COLO829 (cell line): ENCODE measurements at regions not wholly inside any gene's neighbourhood (a gene's known extent, or its start where the extent isn't known, plus 50 kb on each side); places are given as distances from the start of the nearest gene placed in this dataset.

Source experiments
- DNase-seq: peaks from one replicate; pipeline ENCODE4 v3.0.0; 2012; ENCODE audit warnings: low spot score

- DNase-seq: no peak
These were observed 71.3 kb upstream of the SOX4 start for GRCh38 chr6:21522143-21522747.

- DNase-seq: no peak
These were observed 70.6 kb upstream of the SOX4 start for GRCh38 chr6:21522797-21523456.

DNA sequence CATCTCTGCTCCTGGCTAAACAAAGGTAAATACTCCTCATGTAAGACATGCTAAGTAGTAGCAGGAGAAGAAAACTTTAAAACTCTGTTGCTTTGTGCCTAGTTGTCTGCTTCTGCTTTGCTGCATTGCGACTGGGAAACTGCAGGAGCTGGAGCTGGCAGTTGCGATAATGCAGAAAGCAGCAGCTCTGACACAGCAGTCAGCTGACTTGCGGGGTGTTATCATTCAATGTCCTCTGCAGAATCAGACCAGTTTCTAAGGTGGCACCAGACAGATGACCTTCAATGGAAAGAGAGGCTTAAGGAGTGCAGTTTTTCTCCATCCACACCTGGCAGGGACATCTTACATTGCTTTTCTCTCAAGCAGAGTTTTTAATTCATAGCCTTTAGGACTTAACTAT is 69.9 kb upstream of the SOX4 start:
- no peak for DNase-seq

- DNase-seq: no peak
These were observed 69.3 kb upstream of the SOX4 start for GRCh38 chr6:21524201-21524600.

GRCh38 chr6:21526974-21527373 is 66.6 kb upstream of the SOX4 start:
- no peak for DNase-seq

GRCh38 chr6:21527731-21528130 is 65.8 kb upstream of the SOX4 start:
- no peak for DNase-seq

DNA sequence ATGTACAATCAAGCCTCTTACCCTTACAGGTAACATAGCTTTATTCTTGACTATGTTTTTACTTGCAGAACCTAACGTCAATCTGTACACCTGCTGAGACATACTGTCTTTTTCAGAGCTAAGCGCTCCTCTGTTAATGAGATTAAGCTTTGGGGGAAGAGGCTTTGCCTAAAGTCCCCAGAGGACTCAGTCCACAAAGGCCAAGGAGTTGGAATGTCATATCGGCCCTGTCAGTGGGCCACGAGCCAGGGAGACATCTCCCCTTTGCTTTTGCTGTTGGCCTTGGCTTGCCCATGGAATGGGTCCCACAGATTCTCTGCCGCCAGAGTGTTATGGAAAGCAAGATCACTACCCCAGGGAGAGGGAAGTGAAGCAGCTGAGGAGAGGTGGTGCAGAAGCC is 64.1 kb upstream of the SOX4 start:
- DNase-seq: no peak

- DNase-seq: no peak
These were observed 62.2 kb upstream of the SOX4 start for GRCh38 chr6:21531393-21531792.

- no peak for DNase-seq
These were observed 59.9 kb upstream of the SOX4 start for GRCh38 chr6:21533678-21534077.

- no peak for DNase-seq
These were observed 57.2 kb upstream of the SOX4 start for GRCh38 chr6:21536280-21536766.

GRCh38 chr6:21537637-21538036 is 55.9 kb upstream of the SOX4 start:
- no peak for DNase-seq

DNA sequence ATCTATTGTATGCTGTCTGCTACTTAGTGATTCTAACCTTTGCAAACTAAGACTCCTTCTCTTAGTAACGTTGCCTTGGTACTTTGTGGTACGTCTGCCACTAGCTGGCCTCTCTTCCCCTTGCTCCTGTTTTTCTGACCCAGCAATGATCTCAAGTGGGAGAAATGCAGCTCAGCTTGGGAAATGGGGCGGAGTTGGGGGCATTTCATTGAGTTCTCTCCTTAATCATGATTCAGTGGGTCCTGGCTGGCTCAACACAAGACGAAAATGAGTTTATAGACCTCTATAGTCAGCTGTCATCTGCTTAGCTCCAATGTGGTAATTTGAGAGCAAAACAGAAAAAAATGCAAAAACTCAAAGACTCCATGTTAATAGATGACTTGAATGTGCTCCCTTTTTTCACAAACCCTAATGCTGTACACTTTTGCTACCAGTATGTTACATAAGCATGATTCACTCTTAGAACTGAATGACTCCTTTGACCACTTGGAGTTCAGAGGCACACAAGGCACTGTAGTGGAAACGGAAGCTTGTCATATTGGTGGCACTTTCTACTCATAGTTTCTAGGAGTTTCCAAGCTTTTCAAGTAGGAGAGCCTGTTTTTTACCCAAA is 55.3 kb upstream of the SOX4 start:
- DNase-seq: peak; percentile 95

GRCh38 chr6:21539621-21540100 is 53.9 kb upstream of the SOX4 start:
- DNase-seq: no peak
